ENCODE measurements at regions not wholly inside any gene's neighbourhood (a gene's known extent, or its start where the extent isn't known, plus 50 kb on each side); places are given as distances from the start of the nearest gene placed in this dataset.

GRCh38 chr19:29275266-29275665 lies 62.3 kb upstream of the UQCRFS1 start:
- no peak for TF ChIP-seq CTCF (IDR thresholded peaks at IDR 0.05 in 2 of 3, conservative IDR thresholded peaks at IDR 0.05 in 1 of 3; ENCODE audit: borderline replicate concordance in 1 of 3, insufficient read depth in 1 of 3, low read depth in 2 of 3, low read length in 2 of 3)
- TF ChIP-seq POLR2AphosphoS5 (IDR thresholded peaks at IDR 0.05; ENCODE audit: low read depth, low read length): no peak
- TF ChIP-seq SRF (IDR thresholded peaks at IDR 0.05; ENCODE audit: low read depth): no peak
